ENCODE measurements at regions not wholly inside any gene's neighbourhood (a gene's known extent, or its start where the extent isn't known, plus 50 kb on each side); places are given as distances from the start of the nearest gene placed in this dataset.

DNA sequence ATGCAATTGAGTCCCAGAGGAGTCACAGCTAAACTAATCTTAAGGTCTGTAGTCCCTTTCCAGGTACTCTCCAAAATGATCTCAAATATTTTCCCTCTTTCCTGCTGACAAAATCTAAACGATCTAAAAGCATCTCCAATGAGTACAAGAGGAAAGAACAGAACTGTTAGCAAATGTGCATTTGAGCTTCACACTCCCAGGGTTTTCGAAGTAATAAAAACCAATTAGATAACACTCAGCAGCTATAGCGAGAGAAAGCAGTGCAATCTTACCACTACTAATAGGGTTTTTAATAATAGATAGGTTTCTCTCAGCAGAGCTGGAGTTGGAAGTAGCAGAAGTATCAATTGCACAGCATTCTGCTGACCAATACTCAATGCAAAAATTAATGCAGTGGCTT is 995.4 kb downstream of the TUSC7 start:
- TF ChIP-seq POLR2AphosphoS5 (IDR thresholded peaks at IDR 0.05; ENCODE audit: low read depth, low read length) (no peak), REST (IDR thresholded peaks at IDR 0.05; ENCODE audit: insufficient read depth in 1 of 2, low read depth in 2 of 2, low read length in 2 of 2) (no peak), FOXP2 (optimal IDR thresholded peaks at IDR 0.05; ENCODE audit: borderline replicate concordance, extremely low read depth, extremely low read length, insufficient read depth) (no peak), TAF1 (IDR thresholded peaks at IDR 0.05; ENCODE audit: borderline replicate concordance, insufficient read depth, low read length) (no peak), SIN3A (IDR thresholded peaks at IDR 0.05; ENCODE audit: borderline replicate concordance, insufficient read depth, low read length) (no peak)

DNA sequence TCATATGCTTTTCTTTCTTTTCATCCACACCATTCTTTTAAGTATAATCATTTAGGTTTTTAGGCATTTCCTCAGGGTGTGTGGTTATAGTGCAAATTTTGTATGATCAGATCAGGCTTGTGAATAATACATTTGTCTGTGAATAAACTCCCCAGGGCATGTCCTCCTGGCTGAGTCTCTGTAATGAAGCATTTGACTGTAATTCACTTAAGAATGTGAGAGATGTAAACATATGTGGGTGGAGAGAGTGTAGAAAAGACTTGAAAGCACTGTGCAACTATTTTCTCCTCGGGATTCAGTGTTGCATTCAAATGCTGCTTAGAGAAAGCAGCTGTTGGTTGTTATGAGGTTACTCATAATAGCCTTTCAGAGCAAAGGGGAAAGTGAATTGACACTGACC is 996.5 kb downstream of the TUSC7 start:
- TF ChIP-seq POLR2AphosphoS5 (IDR thresholded peaks at IDR 0.05; ENCODE audit: low read depth, low read length) (no peak), FOXP2 (optimal IDR thresholded peaks at IDR 0.05; ENCODE audit: borderline replicate concordance, extremely low read depth, extremely low read length, insufficient read depth) (no peak), REST (IDR thresholded peaks at IDR 0.05; ENCODE audit: insufficient read depth in 1 of 2, low read depth in 2 of 2, low read length in 2 of 2) (no peak), TAF1 (IDR thresholded peaks at IDR 0.05; ENCODE audit: borderline replicate concordance, insufficient read depth, low read length) (no peak), SIN3A (IDR thresholded peaks at IDR 0.05; ENCODE audit: borderline replicate concordance, insufficient read depth, low read length) (no peak)

DNA sequence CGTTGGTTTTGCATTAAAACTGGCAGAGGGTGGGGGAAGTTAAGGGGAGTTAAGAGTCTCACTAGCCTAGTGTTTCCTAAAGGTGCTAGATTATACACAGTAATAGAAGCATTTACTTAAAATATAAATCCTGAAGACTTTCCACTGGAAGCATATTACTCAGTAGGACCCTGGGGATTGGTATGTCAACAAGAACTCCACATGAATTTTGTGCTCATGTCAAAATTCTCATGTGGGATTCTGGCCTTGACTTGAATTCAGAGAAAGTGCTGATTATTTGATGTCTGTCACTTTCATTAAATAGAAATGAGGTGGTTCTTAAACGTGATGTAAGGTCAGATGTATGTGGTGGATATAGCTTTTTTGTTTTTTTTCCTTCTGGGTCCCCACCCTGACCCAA is 997.2 kb downstream of the TUSC7 start:
- TF ChIP-seq POLR2AphosphoS5 (IDR thresholded peaks at IDR 0.05; ENCODE audit: low read depth, low read length) (no peak), TAF1 (IDR thresholded peaks at IDR 0.05; ENCODE audit: borderline replicate concordance, insufficient read depth, low read length) (no peak), REST (IDR thresholded peaks at IDR 0.05; ENCODE audit: insufficient read depth in 1 of 2, low read depth in 2 of 2, low read length in 2 of 2) (no peak), SIN3A (IDR thresholded peaks at IDR 0.05; ENCODE audit: borderline replicate concordance, insufficient read depth, low read length) (no peak), FOXP2 (optimal IDR thresholded peaks at IDR 0.05; ENCODE audit: borderline replicate concordance, extremely low read depth, extremely low read length, insufficient read depth) (no peak)

DNA sequence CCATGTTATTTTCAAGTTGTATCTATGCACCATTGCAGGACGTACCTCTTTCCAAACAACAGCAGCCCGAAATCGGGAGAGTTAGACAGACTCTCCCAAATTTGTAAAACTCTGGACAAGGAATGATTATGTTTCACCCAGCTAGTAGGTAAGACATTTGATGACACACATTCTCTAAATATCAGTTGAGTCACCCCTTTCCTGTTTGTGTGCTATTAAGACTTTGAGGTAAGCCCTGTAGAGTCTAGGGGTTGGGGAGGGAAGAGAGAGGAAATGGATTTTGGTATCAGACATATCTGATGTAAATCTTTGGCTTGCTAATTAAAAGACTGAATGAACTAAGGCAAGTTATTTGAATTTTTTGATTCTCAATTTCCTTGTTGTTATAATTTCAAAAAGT is 999.0 kb downstream of the TUSC7 start:
- TF ChIP-seq REST (IDR thresholded peaks at IDR 0.05; ENCODE audit: insufficient read depth in 1 of 2, low read depth in 2 of 2, low read length in 2 of 2) (no peak), SIN3A (IDR thresholded peaks at IDR 0.05; ENCODE audit: borderline replicate concordance, insufficient read depth, low read length) (no peak), TAF1 (IDR thresholded peaks at IDR 0.05; ENCODE audit: borderline replicate concordance, insufficient read depth, low read length) (no peak), POLR2AphosphoS5 (IDR thresholded peaks at IDR 0.05; ENCODE audit: low read depth, low read length) (no peak), FOXP2 (optimal IDR thresholded peaks at IDR 0.05; ENCODE audit: borderline replicate concordance, extremely low read depth, extremely low read length, insufficient read depth) (no peak)

GRCh38 chr3:117709108-117709507 is 999.5 kb downstream of the TUSC7 start:
- TF ChIP-seq TAF1 (IDR thresholded peaks at IDR 0.05; ENCODE audit: borderline replicate concordance, insufficient read depth, low read length) (no peak), FOXP2 (optimal IDR thresholded peaks at IDR 0.05; ENCODE audit: borderline replicate concordance, extremely low read depth, extremely low read length, insufficient read depth) (no peak), POLR2AphosphoS5 (IDR thresholded peaks at IDR 0.05; ENCODE audit: low read depth, low read length) (no peak), SIN3A (IDR thresholded peaks at IDR 0.05; ENCODE audit: borderline replicate concordance, insufficient read depth, low read length) (no peak), REST (IDR thresholded peaks at IDR 0.05; ENCODE audit: insufficient read depth in 1 of 2, low read depth in 2 of 2, low read length in 2 of 2) (no peak)

Measured in PFSK-1 (cell line).